Transverse colon (tissue), 3 donors: ENCODE measurements at regions not wholly inside any gene's neighbourhood (a gene's known extent, or its start where the extent isn't known, plus 50 kb on each side); places are given as distances from the start of the nearest gene placed in this dataset.
"Not testable (repeated sequence)": the region's sequence is repeated elsewhere in the genome, so short reads cannot be mapped to it uniquely, and the experiment has no call there.

ENCODE experiments used
- CTCF ChIP-seq, 5 experiments: fragments of 200-600 bp in 3 of 5; fragments of 450-650 bp in 2 of 5; sonication (generic) in 3 of 5; IDR thresholded peaks; 1 replicate in 2 of 5; 2 replicates in 3 of 5; pipeline ENCODE4 v1.5.1; 2016 to 2017; ENCODE audit warnings: antibody characterized with exemption in 5 of 5, inconsistent platforms in 3 of 5, mild to moderate bottlenecking in 2 of 5, moderate library complexity in 1 of 5
- EP300 ChIP-seq: sonication (generic); formaldehyde crosslinking; IDR thresholded peaks from one replicate; pipeline ENCODE4 v1.6.1; 2017; ENCODE audit warnings: antibody characterized with exemption, low read depth

- TF ChIP-seq CTCF (IDR thresholded peaks at IDR 0.05); EP300: not testable (repeated sequence)
These were observed 96.8 kb upstream of the SYN3 start for GRCh38 chr22:33154967-33155366.
